ENCODE measurements at regions not wholly inside any gene's neighbourhood (a gene's known extent, or its start where the extent isn't known, plus 50 kb on each side); places are given as distances from the start of the nearest gene placed in this dataset.

GRCh38 chr1:200240656-200241055 lies 169.2 kb downstream of the ZNF281 start:
- TF ChIP-seq SP1 (CRISPR knock-in tag; IDR thresholded peaks at IDR 0.05) = no peak
- TF ChIP-seq HMGN3 (IDR thresholded peaks at IDR 0.05; ENCODE audit: borderline replicate concordance, extremely low read depth, insufficient read length, low read depth, low read length) = no peak
- TF ChIP-seq REST (IDR thresholded peaks at IDR 0.05; ENCODE audit: borderline replicate concordance) = no peak
- no peak for TF ChIP-seq REST (CRISPR knock-in tag; IDR thresholded peaks at IDR 0.05; ENCODE audit: low read depth)
- no peak for TF ChIP-seq CTCF (IDR thresholded peaks at IDR 0.05 in 2 of 3, conservative IDR thresholded peaks at IDR 0.05 in 1 of 3; ENCODE audit: insufficient read depth in 2 of 3, low read depth in 1 of 3, low read length in 3 of 3)
- TF ChIP-seq KLF1 (tag; IDR thresholded peaks at IDR 0.05) = no peak
- no peak for TF ChIP-seq ATF3 (IDR thresholded peaks at IDR 0.05)
- no peak for TF ChIP-seq ATF3 (CRISPR knock-in tag; conservative IDR thresholded peaks at IDR 0.05)
- TF ChIP-seq ZKSCAN1 (IDR thresholded peaks at IDR 0.05; ENCODE audit: low read depth, low read length) = no peak
